SK-N-SH (cell line): ENCODE measurements at regions not wholly inside any gene's neighbourhood (a gene's known extent, or its start where the extent isn't known, plus 50 kb on each side); places are given as distances from the start of the nearest gene placed in this dataset.

Experiments used
- CTCF ChIA-PET: fragments of 300-600, 350-600 bp; formaldehyde crosslinking; extraction: SDS; loops from one replicate; lab custom pipeline; 2021; lab: Yijun Ruan, JAX
- POLR2A ChIA-PET: fragments of 350-600 bp; sonication (Branson Sonifier 250); formaldehyde crosslinking; extraction: SDS; loops from one replicate; lab custom pipeline; 2020; ENCODE audit warnings: antibody characterized with exemption, inconsistent platforms; lab: Yijun Ruan, JAX
- DNase-seq: peaks from one replicate; pipeline ENCODE4 v3.0.0; 2012
- H2AFZ ChIP-seq: fragments of 200-600 bp; sonication (generic); 2 replicates; pipeline ENCODE4 v1.8.1; 2016; ENCODE audit warnings: antibody characterized with exemption, mild to moderate bottlenecking, low read depth
- H3F3A ChIP-seq: fragments of 200-600 bp; sonication (generic); replicated peaks from 2 replicates; pipeline ENCODE3; 2016; ENCODE audit warnings: antibody characterized with exemption, mild to moderate bottlenecking; ENCODE audit not compliant: insufficient read depth
- H3K27ac ChIP-seq, 2 experiments: fragments of 200-500 bp in 1 of 2; fragments of 200-600 bp in 1 of 2; sonication (Bioruptor generic) in 1 of 2; sonication (generic), shearing (Covaris generic) in 1 of 2; 2 replicates each; pipeline versions ENCODE4 v1.5.1 to v1.6.1; 2014 to 2016; ENCODE audit warnings: low read depth in 2 of 2, inconsistent platforms in 1 of 2, low read length in 1 of 2, mild to moderate bottlenecking in 1 of 2, mixed read lengths in 1 of 2
- H3K27me3 ChIP-seq: fragments of 200-600 bp; sonication (generic), shearing (Covaris generic); 2 replicates; pipeline ENCODE4 v1.6.1; 2016; ENCODE audit warnings: mixed run types; ENCODE audit not compliant: insufficient read depth
- H3K36me3 ChIP-seq, 2 experiments: fragments of 200-500 bp in 1 of 2; fragments of 200-600 bp in 1 of 2; sonication (Bioruptor generic) in 1 of 2; sonication (generic) in 1 of 2; replicated peaks in 1 of 2; 2 replicates each; pipeline versions ENCODE3 to v1.5.1; 2014 to 2016; ENCODE audit warnings: low read length in 1 of 2, mild to moderate bottlenecking in 1 of 2; ENCODE audit not compliant: insufficient read depth in 2 of 2, control insufficient read depth in 1 of 2
- H3K4me1 ChIP-seq, 2 experiments: fragments of 200-500 bp in 1 of 2; fragments of 200-600 bp in 1 of 2; sonication (Bioruptor generic) in 1 of 2; sonication (generic), shearing (Covaris generic) in 1 of 2; 2 replicates each; pipeline versions ENCODE4 v1.5.1 to v1.6.1; 2014 to 2016; ENCODE audit warnings: low read depth in 1 of 2, low read length in 1 of 2, mixed run types in 1 of 2; ENCODE audit not compliant: insufficient read depth in 2 of 2, control insufficient read depth in 1 of 2
- H3K4me2 ChIP-seq: fragments of 200-600 bp; sonication (generic), shearing (Covaris generic); 2 replicates; pipeline ENCODE4 v1.6.1; 2017; ENCODE audit warnings: mixed run types
- H3K4me3 ChIP-seq, 2 experiments: fragments of 200-500 bp in 1 of 2; fragments of 200-600 bp in 1 of 2; sonication (Bioruptor generic) in 1 of 2; sonication (generic), shearing (Covaris generic) in 1 of 2; 2 replicates each; pipeline versions ENCODE4 v1.5.1 to v1.8.1; 2014 to 2016; ENCODE audit warnings: low read depth in 2 of 2, inconsistent platforms in 1 of 2, low read length in 1 of 2, mild to moderate bottlenecking in 1 of 2, mixed read lengths in 1 of 2, moderate library complexity in 1 of 2
- H3K79me2 ChIP-seq: fragments of 200-600 bp; sonication (generic); 2 replicates; pipeline ENCODE4 v1.8.1; 2017; ENCODE audit warnings: mild to moderate bottlenecking; ENCODE audit not compliant: insufficient read depth
- H3K9ac ChIP-seq: fragments of 200-600 bp; sonication (generic); 2 replicates; pipeline ENCODE4 v1.6.1; 2017; ENCODE audit warnings: mixed run types
- H3K9me2 ChIP-seq: fragments of 200-600 bp; sonication (generic); 2 replicates; pipeline ENCODE4 v1.6.1; 2017; ENCODE audit warnings: mixed run types
- H3K9me3 ChIP-seq: fragments of 200-600 bp; sonication (generic); 2 replicates; pipeline ENCODE4 v1.6.1; 2017; ENCODE audit warnings: mixed run types, mild to moderate bottlenecking, moderate library complexity
- H4K20me1 ChIP-seq: fragments of 200-600 bp; sonication (generic); 2 replicates; pipeline ENCODE4 v1.6.1; 2017; ENCODE audit warnings: mild to moderate bottlenecking, mixed run types; ENCODE audit not compliant: insufficient read depth
- CTCF ChIP-seq: fragments of 200-600 bp; sonication (generic); IDR thresholded peaks from 2 replicates; pipeline ENCODE4 v1.6.1; 2017; ENCODE audit warnings: antibody characterized with exemption, mild to moderate bottlenecking, moderate library complexity
- EZH2phosphoT487 ChIP-seq: fragments of 200-600 bp; sonication (generic); IDR thresholded peaks from 2 replicates; pipeline ENCODE4 v1.6.1; 2017; ENCODE audit warnings: low read depth, mixed run types, mild to moderate bottlenecking, antibody characterized with exemption, moderate library complexity, borderline replicate concordance
- NFIC ChIP-seq: IDR thresholded peaks from 2 replicates; pipeline ENCODE4 v1.4.0; 2012; ENCODE audit warnings: borderline replicate concordance
- TCF12 ChIP-seq: IDR thresholded peaks from 2 replicates; pipeline ENCODE4 v1.4.0; 2012
- USF2 ChIP-seq: fragments of 150-350 bp; IDR thresholded peaks from 2 replicates; pipeline ENCODE4 v1.6.1; 2017; ENCODE audit warnings: antibody characterized with exemption, low read length, low read depth, borderline replicate concordance
- WGBS: methylation state at CpG from one replicate; pipeline ENCODE4 v1.1.6; 2017; ENCODE audit warnings: low lambda C conversion rate; 5-methylcytosine and 5-hydroxymethylcytosine counted together

GRCh38 chr3:150273396-150273795 is 134.7 kb upstream of the TSC22D2 start:
- Histone ChIP-seq H3K36me3 (no peaks in the 10 kb centered on the region), H3K27me3 (no peaks in the 10 kb centered on the region), H3K4me1 (peaks cover 0 to 5% of the 10 kb centered on the region in 2 experiments; a peak in 1 of 4 replicates), H3F3A (no peaks in the 10 kb centered on the region), H3K9ac (no peak overlapping the region), H3K4me2 (no peak overlapping the region), H4K20me1 (no peaks in the 10 kb centered on the region), H3K4me3 (no peak overlapping the region), H3K9me2 (no peaks in the 10 kb centered on the region), H3K9me3 (no peaks in the 10 kb centered on the region), H2AFZ (no peak overlapping the region), H3K79me2 (no peaks in the 10 kb centered on the region), H3K27ac (no peak overlapping the region)
- TF ChIP-seq EZH2phosphoT487, result no peak
- no peak for TF ChIP-seq CTCF
- no peak for DNase-seq
- ChIA-PET POLR2A (no interaction called here), CTCF (interaction anchor here (1.6 kb wide), 1 partner anchor 13 kb away, joined by 6 read pairs; no protein-coding TSS in a partner anchor)
- 82% methylated on average over 2 of the region's 2 CpGs for WGBS

- H3K9me3 ChIP-seq, result no peaks in the 10 kb centered on the region
- POLR2A ChIA-PET, result no interaction called here
- no peaks in the 10 kb centered on the region for H3K79me2 ChIP-seq
- H3K4me2 ChIP-seq, result no peak overlapping the region
- no peak overlapping the region for H3K4me3 ChIP-seq
- TF ChIP-seq CTCF, result no peak
- 0 out of 2 replicates have a peak, but pooled peaks have one; percentile 7 for TF ChIP-seq NFIC
- TF ChIP-seq USF2, result no peak
- no peak for TF ChIP-seq TCF12
- TF ChIP-seq, all 33 proteins: peak for 1
- Histone ChIP-seq H3K36me3 (no peaks in the 10 kb centered on the region), H2AFZ (no peak overlapping the region), H3K4me1 (peaks cover 0 to 5% of the 10 kb centered on the region in 2 experiments; a peak in 1 of 4 replicates), H3K9ac (no peak overlapping the region), H4K20me1 (no peaks in the 10 kb centered on the region), H3K27me3 (no peaks in the 10 kb centered on the region), H3K9me2 (no peaks in the 10 kb centered on the region), H3K27ac (no peak overlapping the region), H3F3A (no peaks in the 10 kb centered on the region)
- CTCF ChIA-PET, result interaction anchor here (0.5 to 1.1 kb wide), 4 partner anchors 14 to 224 kb away, joined by 3 read pairs; no protein-coding TSS in a partner anchor
- no peak for DNase-seq
Observed at GRCh38 chr3:150271591-150271960, 136.5 kb upstream of the TSC22D2 start.
